GM06990 (cell line): ENCODE measurements at regions not wholly inside any gene's neighbourhood (a gene's known extent, or its start where the extent isn't known, plus 50 kb on each side); places are given as distances from the start of the nearest gene placed in this dataset.

Experiments
- DNase-seq: peaks from one replicate; pipeline ENCODE4 v3.0.0-alpha.2; 2011; ENCODE audit not compliant: insufficient read length; ENCODE audit errors: extremely low read depth
- H3K27me3 ChIP-seq: replicated peaks from 2 replicates; pipeline ENCODE4 v1.6.0; 2011; ENCODE audit warnings: low read length; ENCODE audit not compliant: control insufficient read depth, insufficient read depth
- H3K36me3 ChIP-seq: 2 replicates; pipeline ENCODE4 v1.5.1; 2011; ENCODE audit warnings: low read length; ENCODE audit not compliant: control insufficient read depth, insufficient read depth
- H3K4me3 ChIP-seq: replicated peaks from 2 replicates; pipeline ENCODE4 v1.5.1; 2011; ENCODE audit warnings: low read depth, mild to moderate bottlenecking, control low read depth, low read length
- CTCF ChIP-seq: IDR thresholded peaks from 2 replicates; pipeline ENCODE4 v1.5.1; 2011; ENCODE audit warnings: low read length, control low read depth, mild to moderate bottlenecking, inconsistent platforms; ENCODE audit not compliant: insufficient read depth, poor library complexity, severe bottlenecking

GRCh38 chr7:54814401-54814800, 55.4 kb upstream of the SEC61G start:
- H3K27me3 ChIP-seq, result no peaks in the 10 kb centered on the region
- no peak overlapping the region for H3K4me3 ChIP-seq
- H3K36me3 ChIP-seq, result no peaks in the 10 kb centered on the region
- DNase-seq, result no peak
- TF ChIP-seq CTCF, result no peak

DNA sequence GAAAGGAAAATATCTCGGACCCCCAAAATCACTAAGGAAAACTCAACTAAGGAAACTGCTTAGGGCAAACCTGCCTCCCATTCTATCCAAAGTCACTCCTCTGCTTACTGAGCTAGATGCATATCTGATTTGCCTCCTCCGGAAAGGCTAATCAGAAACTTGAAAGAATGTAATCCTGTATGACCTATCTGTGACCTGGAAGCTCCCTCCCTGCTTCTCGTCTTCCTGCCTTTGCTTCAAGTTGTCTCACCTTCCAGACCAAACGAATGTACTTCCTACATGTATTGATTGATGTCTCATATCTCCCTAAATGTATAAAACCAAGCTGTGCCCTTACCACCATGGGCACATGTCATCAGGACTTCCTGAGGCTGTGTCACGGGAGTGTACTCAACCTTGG, 58.1 kb upstream of the SEC61G start:
- Histone ChIP-seq H3K4me3 (no peak overlapping the region), H3K27me3 (no peaks in the 10 kb centered on the region), H3K36me3 (no peaks in the 10 kb centered on the region)
- TF ChIP-seq CTCF, result no peak
- no peak for DNase-seq

DNA sequence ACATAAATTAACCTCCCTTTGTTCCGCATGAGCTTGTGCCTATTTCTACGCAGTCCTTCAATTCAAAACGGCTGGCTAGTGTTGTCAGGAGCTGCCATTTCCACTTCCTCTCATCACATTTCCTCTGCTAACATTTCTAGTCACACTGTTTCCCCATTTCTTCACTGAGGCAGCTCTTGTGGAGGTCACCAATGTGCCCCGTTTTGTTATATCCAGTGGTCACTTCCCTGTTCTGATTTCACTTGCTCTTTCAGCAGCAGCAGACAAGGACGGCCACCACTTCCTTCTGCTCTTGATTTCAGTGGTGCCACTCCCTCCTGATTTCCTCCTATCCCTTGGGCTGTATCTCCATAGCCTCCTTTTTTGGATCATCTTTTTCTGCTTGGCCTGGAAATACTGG, 64.8 kb upstream of the SEC61G start:
- DNase-seq, result no peak
- Histone ChIP-seq H3K4me3 (no peak overlapping the region), H3K36me3 (no peaks in the 10 kb centered on the region), H3K27me3 (no peaks in the 10 kb centered on the region)
- no peak for TF ChIP-seq CTCF

DNA sequence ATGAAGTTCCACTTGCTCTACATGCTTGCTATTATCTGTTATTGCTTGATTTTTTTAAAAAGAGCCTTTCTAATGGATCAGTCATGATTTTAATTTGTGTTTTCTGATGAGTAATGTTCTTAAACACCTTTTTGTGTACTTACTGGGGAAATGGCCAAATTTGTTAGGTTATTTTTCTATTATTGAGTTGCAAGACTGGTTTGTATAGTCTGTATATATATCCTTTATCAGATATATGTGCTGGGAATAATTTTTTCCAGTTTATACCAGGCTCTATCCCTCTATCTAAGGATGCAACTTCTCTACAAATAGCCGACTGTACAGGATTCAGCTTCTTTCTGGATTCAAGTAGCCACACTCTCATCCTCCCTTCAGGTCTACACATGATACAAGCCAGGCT, 65.6 kb upstream of the SEC61G start:
- Histone ChIP-seq H3K4me3 (no peak overlapping the region), H3K27me3 (no peaks in the 10 kb centered on the region), H3K36me3 (no peaks in the 10 kb centered on the region)
- no peak for TF ChIP-seq CTCF
- no peak for DNase-seq

- H3K4me3 ChIP-seq, result no peak overlapping the region
- no peak for TF ChIP-seq CTCF
- no peaks in the 10 kb centered on the region for H3K27me3 ChIP-seq
- DNase-seq, result no peak
- H3K36me3 ChIP-seq, result no peaks in the 10 kb centered on the region
These were observed 66.4 kb upstream of the SEC61G start for GRCh38 chr7:54825368-54825767.

DNA sequence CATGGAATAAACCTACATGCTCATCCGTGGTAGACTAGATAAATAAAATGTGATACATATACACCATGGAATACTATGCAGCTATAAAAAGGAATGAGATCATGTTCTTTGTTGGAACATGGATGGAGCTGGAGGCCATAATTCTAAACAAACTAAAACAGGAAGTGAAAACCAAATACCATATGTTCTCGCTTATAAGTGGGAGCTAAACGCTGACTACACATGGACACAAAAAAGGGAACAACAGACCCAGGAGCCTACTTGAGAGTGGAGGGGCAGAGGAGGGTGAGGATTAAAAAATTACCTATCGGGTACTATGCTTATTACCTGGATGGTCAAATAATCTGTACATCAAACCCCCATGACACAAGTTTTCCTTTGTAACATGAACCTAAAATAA, 68.7 kb upstream of the SEC61G start:
- no peaks in the 10 kb centered on the region for H3K27me3 ChIP-seq

More for the DNA sequence above, 68.7 kb upstream of the SEC61G start:
- no peaks in the 10 kb centered on the region for H3K36me3 ChIP-seq
- TF ChIP-seq CTCF, result no peak
- H3K4me3 ChIP-seq, result no peak overlapping the region
- DNase-seq, result no peak
